ENCODE measurements at regions not wholly inside any gene's neighbourhood (a gene's known extent, or its start where the extent isn't known, plus 50 kb on each side); places are given as distances from the start of the nearest gene placed in this dataset.
"Not testable (repeated sequence)": the region's sequence is repeated elsewhere in the genome, so short reads cannot be mapped to it uniquely, and the experiment has no call there.

DNA sequence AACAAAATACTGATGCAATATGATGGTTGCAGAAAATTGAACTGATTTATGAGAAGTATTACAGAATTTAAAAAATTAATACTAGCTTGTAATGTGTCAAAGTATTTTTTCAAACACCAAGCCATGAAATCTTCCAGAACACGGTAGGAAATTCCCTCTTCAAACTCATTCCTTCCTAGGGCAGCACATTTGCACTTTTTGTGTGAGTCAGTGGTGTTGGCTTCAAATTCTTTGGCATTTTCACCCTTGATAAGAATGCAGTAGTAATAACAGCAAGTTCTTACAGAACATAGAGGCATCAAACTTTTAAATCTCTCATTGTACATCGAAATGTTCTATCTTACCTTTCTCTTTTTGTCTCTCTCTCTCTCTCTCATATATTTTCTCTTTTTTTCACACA lies 191.8 kb downstream of the CGGBP1 start:
- no peak for DNase-seq

DNA sequence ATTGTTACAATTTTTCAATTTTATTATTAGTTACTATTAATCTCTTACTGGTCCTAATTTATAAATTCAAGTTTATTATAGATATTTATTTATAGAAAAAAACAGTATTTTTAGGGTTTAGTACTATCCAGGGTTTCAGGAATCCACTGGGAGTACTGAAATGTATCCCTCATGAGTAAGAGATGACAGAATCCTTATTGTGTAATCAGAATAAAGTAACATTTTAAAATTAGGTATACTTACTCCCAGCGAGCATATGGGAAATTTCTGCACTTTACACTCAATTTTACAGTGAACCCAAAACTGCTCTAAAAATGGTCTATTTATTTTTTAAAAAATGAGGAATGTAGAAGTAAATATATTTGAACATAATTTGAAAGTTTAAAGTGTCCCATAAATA lies 202.7 kb downstream of the CGGBP1 start:
- DNase-seq: no peak

DNA sequence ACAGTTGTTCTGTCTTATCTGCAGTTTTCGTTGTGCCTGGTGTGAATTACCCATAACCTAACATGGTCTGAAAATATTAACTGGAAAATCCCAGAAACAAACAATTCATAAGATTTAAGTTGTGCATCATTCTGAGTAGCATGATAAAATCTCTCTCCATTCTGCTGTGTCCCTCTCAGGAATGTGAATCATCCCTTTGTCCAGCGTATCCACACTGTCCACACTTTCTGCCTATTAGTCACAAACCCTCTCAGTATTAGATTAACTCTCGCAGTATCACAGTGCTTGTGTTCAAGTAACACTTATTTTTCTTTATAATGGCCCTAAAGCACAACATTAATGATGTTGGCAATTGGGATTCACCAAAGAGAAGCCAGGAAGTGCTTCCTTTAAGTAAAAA lies 203.2 kb downstream of the CGGBP1 start:
- no peak for DNase-seq

DNA sequence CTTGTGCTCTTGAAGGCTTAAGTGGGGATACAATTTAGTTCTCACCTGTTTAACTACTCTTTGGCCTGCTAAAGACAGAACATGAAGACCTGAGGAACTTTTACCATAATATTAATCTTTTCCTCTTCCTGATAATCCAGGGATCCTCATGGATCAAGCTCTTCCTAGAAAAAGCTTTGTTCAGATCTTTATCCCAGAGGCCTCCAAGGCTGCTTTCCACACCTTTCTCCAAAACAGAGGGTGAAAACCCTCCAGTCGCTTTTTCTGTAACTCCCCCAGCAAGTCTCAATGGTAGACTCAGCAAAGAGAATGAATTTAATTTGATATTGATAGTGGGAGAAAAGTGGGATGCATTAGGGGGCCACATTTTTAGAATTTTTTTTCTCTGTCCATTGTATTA lies 203.6 kb downstream of the CGGBP1 start:
- DNase-seq: no peak

DNA sequence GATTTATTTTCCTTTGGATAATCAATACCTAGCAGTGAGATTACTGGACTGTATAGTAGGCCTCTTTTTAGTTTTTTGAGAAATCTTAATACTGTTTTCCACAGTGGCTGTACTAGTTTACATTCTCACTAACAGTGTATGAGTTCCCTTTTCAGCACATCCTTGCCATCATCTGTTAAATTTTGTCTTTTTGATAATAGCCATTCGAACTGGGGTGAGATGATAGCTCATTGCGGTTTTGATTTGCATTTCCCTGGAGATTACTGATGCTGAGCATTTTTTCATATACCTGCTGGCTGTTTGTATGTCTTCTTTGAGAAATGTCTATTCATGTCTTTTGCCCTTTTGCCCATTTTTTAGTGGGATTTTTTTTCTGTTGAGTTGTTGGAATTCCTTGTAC lies 210.8 kb downstream of the CGGBP1 start:
- no peak for DNase-seq

- DNase-seq: no peak
These were observed 221.7 kb downstream of the CGGBP1 start for GRCh38 chr3:87837076-87837475.

GRCh38 chr3:87836026-87836425 lies 222.8 kb downstream of the CGGBP1 start:
- DNase-seq: no peak

- DNase-seq: no peak
These were observed 223.6 kb downstream of the CGGBP1 start for GRCh38 chr3:87835236-87835635.

- no peak for DNase-seq
These were observed 224.5 kb downstream of the CGGBP1 start for GRCh38 chr3:87834327-87834726.

GRCh38 chr3:87833039-87833377 lies 225.8 kb downstream of the CGGBP1 start:
- DNase-seq: no peak

- no peak for DNase-seq
These were observed 230.8 kb downstream of the CGGBP1 start for GRCh38 chr3:87828046-87828445.

DNA sequence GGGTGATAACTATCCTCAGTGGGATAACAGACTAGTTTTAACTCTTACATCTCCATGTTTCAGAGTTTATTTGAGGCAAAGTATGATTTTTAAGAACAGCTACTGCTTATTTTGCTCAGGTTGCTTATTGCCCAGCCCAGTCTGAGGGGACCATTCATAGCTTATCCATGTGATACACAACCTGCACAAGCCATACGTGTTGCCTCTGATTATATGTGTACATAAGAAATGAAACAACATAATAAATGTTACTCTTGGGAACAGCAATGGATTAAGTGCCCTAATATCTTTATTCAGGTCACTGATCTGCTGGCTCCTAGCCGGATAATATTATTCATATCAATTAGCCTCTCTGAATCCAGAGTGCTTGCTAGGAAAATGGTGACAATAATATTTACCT lies 236.2 kb downstream of the CGGBP1 start:
- no peak for DNase-seq

GRCh38 chr3:87813503-87813902 lies 245.3 kb downstream of the CGGBP1 start:
- DNase-seq: not testable (repeated sequence)

DNA sequence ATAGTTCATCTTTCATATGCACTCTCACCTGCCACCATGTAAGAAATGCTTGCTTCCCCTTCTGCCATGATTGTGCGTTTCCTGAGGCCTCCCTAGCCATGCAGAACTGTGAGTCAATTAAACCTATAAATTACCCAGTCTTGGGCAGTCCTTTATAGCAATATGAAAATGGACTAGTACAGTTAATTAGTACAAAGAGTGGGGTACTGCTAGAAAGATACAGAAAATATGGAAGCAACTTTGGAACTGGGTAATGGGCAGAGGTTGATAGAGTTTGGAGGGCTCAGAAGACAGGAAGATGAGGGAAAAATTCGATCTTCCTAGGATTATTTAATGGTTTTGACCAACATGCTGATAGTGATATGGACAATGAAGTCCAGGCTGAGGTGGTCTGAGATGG lies 246.9 kb downstream of the CGGBP1 start:
- no peak for DNase-seq

GRCh38 chr3:87810452-87811016 lies 248.3 kb downstream of the CGGBP1 start:
- DNase-seq: no peak

GRCh38 chr3:87805670-87806069 lies 253.1 kb downstream of the CGGBP1 start:
- no peak for DNase-seq

GRCh38 chr3:87801409-87801808 lies 257.4 kb downstream of the CGGBP1 start:
- DNase-seq: no peak

DNA sequence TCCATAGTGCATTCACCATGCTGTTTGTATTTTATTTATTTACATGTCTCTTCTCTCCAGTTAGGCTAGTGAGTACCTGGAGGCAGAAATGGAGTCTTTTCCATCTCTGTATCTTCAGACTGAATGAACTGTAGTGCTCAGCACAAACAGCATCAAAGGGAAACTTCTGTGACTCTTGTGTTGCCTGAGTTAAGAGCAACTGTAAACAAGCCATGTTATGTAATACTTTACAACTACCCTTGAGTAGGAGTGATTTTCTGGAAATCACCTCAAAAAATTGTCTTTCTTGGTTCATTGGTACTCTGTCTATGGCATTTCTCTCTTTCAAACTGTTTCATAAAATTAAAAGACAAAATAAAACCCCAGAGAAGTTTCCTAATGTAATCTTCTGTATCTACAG lies 258.3 kb downstream of the CGGBP1 start:
- no peak for DNase-seq

DNA sequence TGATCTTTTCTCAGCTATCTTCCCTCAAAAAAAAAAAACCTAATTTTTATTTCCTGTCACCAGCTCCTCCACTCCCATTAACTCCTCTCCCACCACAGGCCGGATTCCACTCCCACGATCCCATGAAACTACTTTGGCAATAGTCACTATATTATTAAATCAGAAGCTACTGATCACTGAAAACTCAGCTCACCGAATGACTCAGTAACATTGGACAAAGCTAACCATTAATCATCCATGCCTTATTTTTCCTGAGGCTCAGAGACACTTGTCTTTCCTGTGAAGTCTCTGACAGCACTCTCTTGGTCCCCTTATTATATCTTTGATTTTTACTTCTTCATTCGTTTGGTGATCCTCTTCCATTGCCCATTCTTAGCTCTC lies 260.2 kb downstream of the CGGBP1 start:
- DNase-seq: no peak

- DNase-seq: no peak
These were observed 260.8 kb downstream of the CGGBP1 start for GRCh38 chr3:87797872-87798566.

DNA sequence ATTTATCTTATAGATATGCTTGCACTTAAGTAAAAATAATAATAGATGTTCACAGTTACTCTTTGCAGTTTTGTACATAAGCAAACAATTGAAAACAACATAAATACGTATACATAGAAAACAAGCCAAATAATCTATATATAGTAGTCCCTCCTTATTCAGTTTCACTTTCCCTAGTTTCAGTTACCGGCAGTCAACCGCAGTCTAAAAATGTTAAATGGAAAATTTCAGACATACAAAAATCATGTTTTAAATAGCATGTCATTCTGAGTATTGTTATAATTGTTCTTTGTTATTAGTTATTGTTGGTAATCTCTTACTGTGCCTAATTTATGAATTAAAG lies 262.0 kb downstream of the CGGBP1 start:
- no peak for DNase-seq

- no peak for DNase-seq
These were observed 262.5 kb downstream of the CGGBP1 start for GRCh38 chr3:87796137-87796842.

DNA sequence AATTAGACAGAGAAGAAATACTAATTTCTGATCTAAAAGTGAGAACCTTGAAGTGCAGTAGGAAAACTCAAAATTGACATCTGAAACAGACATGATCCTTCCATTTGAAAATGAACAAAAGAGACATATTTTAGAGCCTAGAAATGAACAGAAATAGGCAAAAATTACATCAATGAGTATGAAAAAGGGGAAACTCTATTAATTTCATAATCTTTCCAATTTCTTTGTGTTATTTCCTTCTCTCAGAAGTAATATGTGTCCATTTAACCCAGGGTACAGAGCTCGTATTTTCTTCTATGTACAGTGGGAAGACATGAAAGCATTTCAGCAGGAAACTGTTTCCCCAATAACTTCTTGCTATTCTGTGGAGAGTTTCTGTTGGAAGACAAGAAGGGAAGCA lies 263.1 kb downstream of the CGGBP1 start:
- no peak for DNase-seq

DNA sequence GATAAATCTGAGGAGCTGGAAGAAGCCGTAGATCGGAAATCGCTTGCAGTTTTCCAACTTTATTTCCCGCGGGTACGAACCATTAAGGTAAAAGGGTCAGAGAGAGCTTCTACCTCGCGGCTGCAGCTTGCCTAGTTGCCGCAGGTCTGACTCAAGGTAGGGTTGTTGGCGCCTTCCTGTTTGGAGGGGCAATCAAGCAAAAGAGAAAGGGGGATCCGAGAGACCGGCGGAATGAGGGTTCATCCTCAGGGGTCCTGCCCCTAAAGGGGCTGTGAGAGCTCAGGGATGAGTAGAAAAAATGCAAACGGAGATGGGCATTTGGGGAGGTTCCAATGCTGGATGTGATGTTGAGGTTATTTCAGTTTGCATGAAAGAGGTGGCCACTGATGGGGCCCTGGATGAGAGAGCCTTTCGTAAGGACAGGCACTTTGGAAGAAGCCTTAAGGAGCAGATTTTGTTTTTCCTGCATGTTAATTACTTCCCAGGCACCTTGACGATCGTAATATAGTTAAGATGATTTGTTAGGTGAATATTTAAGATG lies 265.4 kb downstream of the CGGBP1 start:
- no peak for DNase-seq

All from stimulated activated CD4-positive, alpha-beta T cell treated with anti-CD3 and anti-CD28 coated beads, Interleukin-4, amount 100 ng/mL, for 24 hours (primary cell).